Adrenal gland (tissue), 5 donors: ENCODE measurements at regions not wholly inside any gene's neighbourhood (a gene's known extent, or its start where the extent isn't known, plus 50 kb on each side); places are given as distances from the start of the nearest gene placed in this dataset.

Experiments used
- POLR2A ChIP-seq, 2 donors: fragments of 450-650 bp; IDR thresholded peaks; one replicate each; pipeline ENCODE4 v1.6.1; 2017; ENCODE audit warnings: antibody characterized with exemption in 2 of 2, mild to moderate bottlenecking in 2 of 2, moderate library complexity in 1 of 2
- TF ChIP-seq, protein P1 (sequence below), 6 experiments: fragments of 450-650 bp in 4 of 6; fragments of 200-600 bp in 2 of 6; sonication (generic) in 1 of 6; IDR thresholded peaks; 1 replicate in 5 of 6; 2 replicates in 1 of 6; pipeline versions ENCODE4 v1.5.1 to v1.8.0; 2016 to 2021; ENCODE audit warnings: antibody characterized with exemption in 6 of 6, mild to moderate bottlenecking in 2 of 6, moderate library complexity in 1 of 6
- donor health status: DM: no; HTN: no; CAD: no.

DNA sequence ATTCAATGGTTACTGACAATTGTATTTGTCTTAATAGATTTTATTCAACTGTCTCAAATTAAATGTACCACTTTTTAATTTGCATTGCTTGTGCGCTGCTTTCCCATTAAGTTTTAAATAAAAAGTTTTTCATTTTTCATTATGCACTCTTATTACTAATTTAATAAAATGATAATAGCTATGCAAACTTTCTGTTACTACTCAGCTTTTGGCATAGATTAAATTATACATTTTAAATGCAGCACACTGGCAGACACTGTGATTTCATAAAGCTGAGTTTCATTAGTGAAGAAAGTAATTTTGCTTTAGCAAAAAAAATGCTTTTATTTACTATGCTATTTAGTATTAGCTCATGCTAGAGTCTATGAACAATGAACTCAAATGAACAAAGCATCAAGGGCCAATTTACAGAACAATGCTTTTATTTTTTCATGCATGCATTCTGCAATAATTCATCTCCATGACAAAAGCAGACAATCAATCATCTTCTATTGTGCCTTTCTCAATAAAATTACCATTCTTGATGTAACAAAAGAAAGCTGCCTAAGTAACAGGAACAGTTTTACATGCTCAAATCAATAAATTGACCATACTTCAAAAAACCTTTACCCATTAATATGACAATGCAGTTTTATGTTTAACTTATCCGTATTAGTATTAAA is 595.2 kb upstream of the ARRDC3 start:
- no peak for TF ChIP-seq POLR2A (IDR thresholded peaks at IDR 0.05)
- TF ChIP-seq, protein P1, sequence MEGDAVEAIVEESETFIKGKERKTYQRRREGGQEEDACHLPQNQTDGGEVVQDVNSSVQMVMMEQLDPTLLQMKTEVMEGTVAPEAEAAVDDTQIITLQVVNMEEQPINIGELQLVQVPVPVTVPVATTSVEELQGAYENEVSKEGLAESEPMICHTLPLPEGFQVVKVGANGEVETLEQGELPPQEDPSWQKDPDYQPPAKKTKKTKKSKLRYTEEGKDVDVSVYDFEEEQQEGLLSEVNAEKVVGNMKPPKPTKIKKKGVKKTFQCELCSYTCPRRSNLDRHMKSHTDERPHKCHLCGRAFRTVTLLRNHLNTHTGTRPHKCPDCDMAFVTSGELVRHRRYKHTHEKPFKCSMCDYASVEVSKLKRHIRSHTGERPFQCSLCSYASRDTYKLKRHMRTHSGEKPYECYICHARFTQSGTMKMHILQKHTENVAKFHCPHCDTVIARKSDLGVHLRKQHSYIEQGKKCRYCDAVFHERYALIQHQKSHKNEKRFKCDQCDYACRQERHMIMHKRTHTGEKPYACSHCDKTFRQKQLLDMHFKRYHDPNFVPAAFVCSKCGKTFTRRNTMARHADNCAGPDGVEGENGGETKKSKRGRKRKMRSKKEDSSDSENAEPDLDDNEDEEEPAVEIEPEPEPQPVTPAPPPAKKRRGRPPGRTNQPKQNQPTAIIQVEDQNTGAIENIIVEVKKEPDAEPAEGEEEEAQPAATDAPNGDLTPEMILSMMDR (IDR thresholded peaks at IDR 0.05), result no peak
